Bronchial epithelial cell (primary cell): ENCODE measurements at regions not wholly inside any gene's neighbourhood (a gene's known extent, or its start where the extent isn't known, plus 50 kb on each side); places are given as distances from the start of the nearest gene placed in this dataset.
"Not testable (repeated sequence)": the region's sequence is repeated elsewhere in the genome, so short reads cannot be mapped to it uniquely, and the experiment has no call there.

Source experiments
- DNase-seq: peaks from one replicate; pipeline ENCODE4 v3.0.0-alpha.2; 2010; ENCODE audit warnings: low read depth
- FAIRE-seq: peaks from 2 replicates; lab custom pipeline; 2011; peaks lifted over from hg19 to GRCh38; lab: Jason Lieb, UNC
- H3K27me3 ChIP-seq: 2 replicates; pipeline ENCODE4 v1.5.1; 2011; ENCODE audit warnings: low read length; ENCODE audit not compliant: control insufficient read depth, insufficient read depth
- H3K36me3 ChIP-seq: 2 replicates; pipeline ENCODE4 v1.5.1; 2011; ENCODE audit warnings: low read length; ENCODE audit not compliant: control insufficient read depth, insufficient read depth
- H3K4me3 ChIP-seq: 2 replicates; pipeline ENCODE4 v1.5.1; 2011; ENCODE audit warnings: mild to moderate bottlenecking, low read depth, low read length, control low read depth
- TF ChIP-seq, protein P1 (sequence below): IDR thresholded peaks from 2 replicates; pipeline ENCODE4 v1.5.1; 2011; ENCODE audit warnings: mild to moderate bottlenecking, moderate library complexity, low read length, control low read depth, inconsistent platforms; ENCODE audit not compliant: insufficient read depth, severe bottlenecking

DNA sequence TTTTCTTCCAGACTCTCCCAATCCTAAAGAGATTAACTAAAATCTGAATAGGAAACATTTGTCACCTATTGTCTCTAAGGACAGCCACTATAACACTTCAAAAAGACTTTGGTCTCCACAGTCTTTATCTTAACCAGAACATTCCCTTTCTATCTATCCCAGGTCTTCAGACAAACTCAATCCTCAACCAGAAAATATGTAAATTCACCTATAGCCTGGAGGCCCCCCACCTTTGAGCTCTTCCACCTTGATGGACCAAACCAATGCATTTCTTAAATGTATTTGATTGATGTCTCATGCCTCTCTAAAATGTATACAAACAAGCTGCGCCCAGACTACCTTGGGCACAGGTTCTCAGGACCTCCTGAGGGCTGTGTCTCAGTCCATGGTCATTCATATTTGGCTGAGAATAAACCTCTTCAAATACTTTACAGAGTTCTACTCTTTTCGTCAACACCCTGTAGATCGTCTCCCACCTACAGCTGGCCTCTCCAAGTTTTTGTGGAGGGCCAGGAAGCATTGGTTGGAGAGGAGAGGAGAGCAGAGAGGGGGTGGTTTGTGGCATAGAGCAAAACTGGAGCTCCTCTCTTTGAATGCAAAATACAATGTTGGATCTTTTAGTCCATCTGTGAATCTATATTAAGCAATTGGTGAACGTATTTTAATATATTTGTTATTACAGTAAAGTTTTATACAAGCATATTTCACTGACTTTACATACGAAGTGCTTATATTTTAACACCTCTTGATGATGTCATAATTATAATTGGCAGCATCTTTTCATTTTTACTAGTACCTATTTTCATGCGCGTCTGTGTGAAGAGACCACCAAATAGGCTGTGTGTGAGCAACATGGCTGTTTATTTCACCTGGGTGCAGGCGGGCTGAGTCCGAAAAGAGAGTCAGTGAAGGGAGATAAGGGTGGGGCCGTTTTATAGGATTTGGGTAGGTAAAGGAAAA, 230.7 kb upstream of the DUSP10 start:
- DNase-seq, result no peak
- no peak overlapping the region for H3K4me3 ChIP-seq

DNA sequence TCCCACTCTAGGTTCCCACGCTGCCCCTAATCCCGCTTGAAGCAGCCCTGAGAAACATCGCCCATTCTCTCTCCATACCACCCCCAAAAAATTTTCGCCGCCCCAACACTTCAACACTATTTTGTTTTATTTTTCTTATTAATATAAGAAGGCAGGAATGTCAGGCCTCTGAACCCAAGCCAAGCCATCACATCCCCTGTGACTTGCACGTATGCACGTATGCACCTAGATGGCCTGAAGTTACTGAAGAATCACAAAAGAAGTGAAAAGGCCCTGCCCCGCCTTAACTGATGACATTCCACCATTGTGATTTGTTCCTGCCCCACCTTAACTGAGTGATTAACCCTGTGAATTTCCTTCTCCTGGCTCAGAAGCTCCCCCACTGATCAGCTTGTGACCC, 229.1 kb upstream of the DUSP10 start:
- not testable (repeated sequence) for H3K27me3 ChIP-seq, DNase-seq, H3K4me3 ChIP-seq, H3K36me3 ChIP-seq, FAIRE-seq

More for the DNA sequence above, 230.7 kb upstream of the DUSP10 start:
- TF ChIP-seq, protein P1, sequence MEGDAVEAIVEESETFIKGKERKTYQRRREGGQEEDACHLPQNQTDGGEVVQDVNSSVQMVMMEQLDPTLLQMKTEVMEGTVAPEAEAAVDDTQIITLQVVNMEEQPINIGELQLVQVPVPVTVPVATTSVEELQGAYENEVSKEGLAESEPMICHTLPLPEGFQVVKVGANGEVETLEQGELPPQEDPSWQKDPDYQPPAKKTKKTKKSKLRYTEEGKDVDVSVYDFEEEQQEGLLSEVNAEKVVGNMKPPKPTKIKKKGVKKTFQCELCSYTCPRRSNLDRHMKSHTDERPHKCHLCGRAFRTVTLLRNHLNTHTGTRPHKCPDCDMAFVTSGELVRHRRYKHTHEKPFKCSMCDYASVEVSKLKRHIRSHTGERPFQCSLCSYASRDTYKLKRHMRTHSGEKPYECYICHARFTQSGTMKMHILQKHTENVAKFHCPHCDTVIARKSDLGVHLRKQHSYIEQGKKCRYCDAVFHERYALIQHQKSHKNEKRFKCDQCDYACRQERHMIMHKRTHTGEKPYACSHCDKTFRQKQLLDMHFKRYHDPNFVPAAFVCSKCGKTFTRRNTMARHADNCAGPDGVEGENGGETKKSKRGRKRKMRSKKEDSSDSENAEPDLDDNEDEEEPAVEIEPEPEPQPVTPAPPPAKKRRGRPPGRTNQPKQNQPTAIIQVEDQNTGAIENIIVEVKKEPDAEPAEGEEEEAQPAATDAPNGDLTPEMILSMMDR, result no peak
- H3K27me3 ChIP-seq, result no peaks in the 10 kb centered on the region
- no peak for FAIRE-seq
- H3K36me3 ChIP-seq, result no peaks in the 10 kb centered on the region

DNA sequence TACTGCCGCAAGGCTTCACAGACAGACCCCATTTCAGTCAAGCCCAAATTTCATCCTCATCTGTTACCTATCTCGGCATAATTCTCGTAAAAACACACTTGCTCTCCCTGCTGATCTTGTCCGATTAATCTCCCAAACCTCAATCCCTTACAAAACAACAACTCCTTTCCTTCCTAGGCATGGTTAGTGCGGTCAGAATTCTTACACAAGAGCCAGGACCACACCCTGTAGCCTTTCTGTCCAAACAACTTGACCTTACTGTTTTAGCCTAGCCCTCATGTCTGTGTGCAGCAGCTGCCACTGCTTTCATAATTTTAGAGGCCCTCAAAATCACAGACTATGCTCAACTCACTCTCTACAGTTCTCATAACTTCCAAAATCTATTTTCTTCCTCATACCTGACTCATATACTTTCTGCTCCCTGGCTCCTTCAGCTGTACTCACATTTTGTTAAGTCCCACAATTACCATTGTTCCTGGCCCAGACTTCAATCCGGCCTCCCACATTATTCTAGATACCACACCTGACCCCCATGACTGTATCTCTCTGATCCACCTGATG, 227.5 kb upstream of the DUSP10 start:
- FAIRE-seq, H3K36me3 ChIP-seq, H3K4me3 ChIP-seq, DNase-seq, H3K27me3 ChIP-seq: not testable (repeated sequence)

DNA sequence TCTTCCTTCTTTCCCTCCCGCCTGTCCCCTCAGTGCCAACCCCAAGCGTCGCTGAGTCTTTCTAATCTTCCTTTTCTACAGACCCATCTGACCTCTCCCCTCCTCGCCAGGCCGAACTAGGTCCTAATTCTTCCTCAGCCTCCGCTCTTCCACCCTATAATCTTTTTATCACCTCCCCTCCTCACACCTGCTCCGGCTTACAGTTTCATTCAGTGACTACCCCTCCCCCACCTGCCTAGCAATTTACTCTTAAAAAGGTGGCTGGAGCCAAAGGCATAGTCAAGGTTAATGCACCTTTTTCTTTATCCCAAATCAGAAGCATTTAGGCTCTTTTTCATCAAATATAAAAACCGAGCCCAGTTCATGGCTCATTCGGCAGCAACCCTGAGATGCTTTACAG, 225.6 kb upstream of the DUSP10 start:
- FAIRE-seq, DNase-seq, H3K27me3 ChIP-seq, H3K4me3 ChIP-seq, H3K36me3 ChIP-seq: not testable (repeated sequence)

DNA sequence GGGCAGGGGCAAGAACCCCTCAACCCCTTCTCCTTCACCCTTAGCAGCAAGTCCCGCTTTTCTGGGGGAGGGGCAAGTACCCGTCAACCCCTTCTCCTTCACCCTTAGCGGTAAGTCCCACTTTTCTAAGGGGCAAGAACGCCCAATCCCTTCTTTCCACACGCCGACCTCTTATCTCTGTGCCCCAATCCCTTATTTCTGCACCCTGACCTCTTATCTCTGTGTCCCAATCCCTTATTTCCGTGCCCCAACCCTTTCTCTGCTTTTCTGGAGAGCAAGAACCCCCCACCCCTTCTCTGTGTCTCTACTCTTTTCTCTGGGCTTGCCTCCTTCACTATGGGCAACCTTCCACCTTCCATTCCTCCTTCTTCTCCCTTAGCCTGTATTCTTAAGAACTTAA, 225.0 kb upstream of the DUSP10 start:
- H3K4me3 ChIP-seq, H3K36me3 ChIP-seq, FAIRE-seq, DNase-seq, H3K27me3 ChIP-seq: not testable (repeated sequence)

DNA sequence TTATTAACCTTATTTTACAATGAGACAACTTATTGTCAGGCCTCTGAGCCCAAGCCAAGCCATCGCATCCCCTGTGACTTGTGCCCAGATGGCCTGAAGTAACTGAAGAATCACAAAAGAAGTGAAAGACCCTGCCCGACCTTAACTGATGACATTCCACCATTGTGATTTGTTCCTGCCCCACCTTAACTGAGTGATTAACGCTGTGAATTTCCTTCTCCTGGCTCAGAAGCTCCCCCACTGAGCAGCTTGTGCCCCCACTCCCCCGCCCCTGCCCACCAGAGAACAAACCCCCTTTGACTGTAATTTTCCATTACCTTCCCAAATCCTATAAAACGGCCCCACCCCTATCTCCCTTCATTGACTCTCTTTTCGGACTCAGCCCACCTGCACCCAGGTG, 224.0 kb upstream of the DUSP10 start:
- not testable (repeated sequence) for H3K4me3 ChIP-seq, FAIRE-seq, H3K36me3 ChIP-seq, H3K27me3 ChIP-seq, DNase-seq

DNA sequence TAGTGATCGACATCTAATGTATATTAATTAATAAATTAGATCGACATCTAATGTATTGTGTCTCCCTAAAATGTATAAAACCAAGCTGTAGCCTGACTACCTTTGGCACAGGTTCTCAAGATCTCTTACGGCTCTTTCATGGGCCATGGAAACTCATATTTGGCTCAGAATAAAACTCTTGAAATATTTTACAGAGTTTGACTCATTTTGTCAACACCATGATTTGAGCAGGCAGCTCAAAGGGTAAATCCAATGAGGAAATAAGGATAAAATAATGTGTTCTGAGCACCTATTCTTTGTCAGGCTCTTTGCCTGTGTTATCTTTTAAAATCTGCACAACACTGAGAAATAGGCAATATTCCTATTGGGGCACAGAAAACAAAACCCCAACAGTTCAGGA, 223.4 kb upstream of the DUSP10 start:
- H3K27me3 ChIP-seq, result no peaks in the 10 kb centered on the region
- H3K4me3 ChIP-seq, result no peak overlapping the region
- no peak for FAIRE-seq
- H3K36me3 ChIP-seq, result no peaks in the 10 kb centered on the region
- DNase-seq, result peak; percentile 55
- TF ChIP-seq, protein P1, result no peak

DNA sequence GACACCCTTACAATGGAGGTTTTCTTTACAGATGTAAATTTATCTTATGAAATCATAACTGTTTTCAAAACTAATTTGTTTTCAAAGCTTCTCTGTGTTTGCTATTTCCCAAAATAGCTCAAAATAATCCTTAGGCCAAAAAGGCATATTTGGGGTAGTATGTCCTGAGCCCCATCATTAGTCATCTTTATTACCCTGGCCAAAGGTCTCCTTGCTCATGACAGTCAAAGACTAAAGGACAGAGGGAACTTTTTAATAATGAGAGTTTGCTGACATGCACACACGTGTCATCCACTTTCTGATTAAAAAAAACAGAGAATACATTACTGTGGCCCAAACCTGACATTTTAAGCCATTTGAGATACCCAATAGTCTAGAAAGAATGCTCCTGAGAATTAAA, 221.9 kb upstream of the DUSP10 start:
- TF ChIP-seq, protein P1, result no peak
- FAIRE-seq (no peak), DNase-seq (no peak)
- Histone ChIP-seq H3K36me3 (no peaks in the 10 kb centered on the region), H3K4me3 (no peak overlapping the region), H3K27me3 (no peaks in the 10 kb centered on the region)
